Heart left ventricle (tissue), 13 donors: ENCODE measurements at regions not wholly inside any gene's neighbourhood (a gene's known extent, or its start where the extent isn't known, plus 50 kb on each side); places are given as distances from the start of the nearest gene placed in this dataset.

Experiments
- POLR2A ChIP-seq, 2 donors: fragments of 450-650 bp; IDR thresholded peaks; one replicate each; pipeline ENCODE4 v1.6.1; 2017; ENCODE audit warnings: antibody characterized with exemption in 2 of 2, mild to moderate bottlenecking in 2 of 2, moderate library complexity in 2 of 2
- TF ChIP-seq, protein P1 (sequence below), 12 donors: fragments of 200-600 bp; sonication (generic) in 4 of 12; IDR thresholded peaks; one replicate each; pipeline versions ENCODE4 v1.5.0 to v1.8.0; 2018 to 2022; ENCODE audit warnings: antibody characterized with exemption in 12 of 12, mild to moderate bottlenecking in 5 of 12
- donor health status: ischemic (EF 13 %, LVEDD 7.1; RV severe dilation, severe dysfunction).
- donor health status: DM: no; HTN: yes; CAD: no.
- donor health status: DM: no; HTN: no; CAD: no.
- donor health status: ischemic (EF 25% LVEDD 6.9; RV normal size, moderate dysfunction).
- donor health status: ischemic (EF 25% LVEDD 5.7; RV mildly dilated, moderate dysfunction).
- donor health status: ischemic (EF 35%, LVEDD 5.7; RV mildly dilated, moderate dysfunction).
- donor health status: nonischemic (EF 11% LVEDD 7.7; RV severe dilation, severe dysfunction).
- donor health status: DM: yes; HTN: yes; CAD: no.
- donor health status: PGD.
- donor health status: ischemic (EF 29% LVEDD 5.4; RV normal size, mild dysfunction).
- donor health status: nonischemic (EF 23%, LVEDD 6.1; RV moderate dilation, normal function).

DNA sequence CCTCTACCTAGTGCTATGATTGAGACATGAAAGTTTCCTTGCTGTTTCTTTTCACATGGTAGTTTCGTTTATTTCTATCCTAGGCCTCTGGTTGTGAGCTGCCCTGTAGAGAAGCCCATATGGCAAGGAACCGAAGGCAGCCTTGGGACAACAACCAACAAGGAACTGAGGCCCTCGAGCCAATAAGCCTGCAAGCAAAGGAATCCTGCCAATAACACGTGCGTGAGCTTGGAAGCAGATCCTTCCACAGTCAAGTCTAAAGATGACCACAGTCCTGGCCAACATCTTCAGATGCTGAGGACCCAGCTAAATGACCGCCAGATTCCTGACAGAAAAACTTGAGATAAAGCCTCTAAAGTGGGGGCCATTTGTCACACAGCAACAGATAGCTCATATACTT, 100.4 kb upstream of the FAM9B start:
- TF ChIP-seq, protein P1, sequence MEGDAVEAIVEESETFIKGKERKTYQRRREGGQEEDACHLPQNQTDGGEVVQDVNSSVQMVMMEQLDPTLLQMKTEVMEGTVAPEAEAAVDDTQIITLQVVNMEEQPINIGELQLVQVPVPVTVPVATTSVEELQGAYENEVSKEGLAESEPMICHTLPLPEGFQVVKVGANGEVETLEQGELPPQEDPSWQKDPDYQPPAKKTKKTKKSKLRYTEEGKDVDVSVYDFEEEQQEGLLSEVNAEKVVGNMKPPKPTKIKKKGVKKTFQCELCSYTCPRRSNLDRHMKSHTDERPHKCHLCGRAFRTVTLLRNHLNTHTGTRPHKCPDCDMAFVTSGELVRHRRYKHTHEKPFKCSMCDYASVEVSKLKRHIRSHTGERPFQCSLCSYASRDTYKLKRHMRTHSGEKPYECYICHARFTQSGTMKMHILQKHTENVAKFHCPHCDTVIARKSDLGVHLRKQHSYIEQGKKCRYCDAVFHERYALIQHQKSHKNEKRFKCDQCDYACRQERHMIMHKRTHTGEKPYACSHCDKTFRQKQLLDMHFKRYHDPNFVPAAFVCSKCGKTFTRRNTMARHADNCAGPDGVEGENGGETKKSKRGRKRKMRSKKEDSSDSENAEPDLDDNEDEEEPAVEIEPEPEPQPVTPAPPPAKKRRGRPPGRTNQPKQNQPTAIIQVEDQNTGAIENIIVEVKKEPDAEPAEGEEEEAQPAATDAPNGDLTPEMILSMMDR (IDR thresholded peaks at IDR 0.05), result no peak
- TF ChIP-seq POLR2A (IDR thresholded peaks at IDR 0.05), result no peak
